CD4-positive, alpha-beta memory T cell (primary cell): ENCODE measurements at regions not wholly inside any gene's neighbourhood (a gene's known extent, or its start where the extent isn't known, plus 50 kb on each side); places are given as distances from the start of the nearest gene placed in this dataset.

Experiments
- CTCF ChIA-PET: fragments of 350-600 bp; sonication (Branson Sonifier 250); formaldehyde crosslinking; loops from one replicate; lab custom pipeline; 2021; ENCODE audit warnings: inconsistent platforms; ENCODE audit not compliant: partially characterized antibody; lab: Charles Lee
- POLR2A ChIA-PET: fragments of 350-600 bp; sonication (Branson Sonifier 250); formaldehyde crosslinking; loops from one replicate; lab custom pipeline; 2021; ENCODE audit not compliant: partially characterized antibody; lab: Charles Lee
- DNase-seq, 5 donors: peaks; one replicate each; pipeline versions ENCODE4 v3.0.0 to v3.0.0-alpha.2; 2020 to 2022; ENCODE audit warnings: mixed read lengths in 1 of 5
- H3K27ac ChIP-seq: one replicate; pipeline ENCODE4 v1.7.0; 2013; ENCODE audit warnings: low read depth, low read length
- H3K27me3 ChIP-seq: 2 replicates; pipeline ENCODE4 v1.7.0; 2013; ENCODE audit warnings: mild to moderate bottlenecking, low read length, moderate library complexity; ENCODE audit not compliant: insufficient read depth
- H3K36me3 ChIP-seq: 2 replicates; pipeline ENCODE4 v1.7.0; 2013; ENCODE audit warnings: mild to moderate bottlenecking, low read length, moderate library complexity; ENCODE audit not compliant: insufficient read depth
- H3K4me1 ChIP-seq: 2 replicates; pipeline ENCODE4 v1.7.0; 2013; ENCODE audit warnings: mild to moderate bottlenecking, low read length, moderate library complexity; ENCODE audit not compliant: insufficient read depth
- H3K4me3 ChIP-seq, 2 donors: one replicate each; pipeline ENCODE4 v1.7.0; 2013; ENCODE audit warnings: low read length in 2 of 2, mild to moderate bottlenecking in 1 of 2
- H3K9me3 ChIP-seq, 2 donors: one replicate each; pipeline ENCODE4 v1.7.0; 2013; ENCODE audit warnings: low read length in 2 of 2, control low read depth in 1 of 2; ENCODE audit not compliant: control insufficient read depth in 1 of 2
- H3K27ac Mint-ChIP-seq, 7 donors: one replicate each; pipeline ENCODE4 v1.8.0; 2020 to 2021; ENCODE audit warnings: mixed read lengths in 7 of 7, mild to moderate bottlenecking in 6 of 7, inconsistent platforms in 3 of 7, moderate library complexity in 3 of 7
- H3K27me3 Mint-ChIP-seq, 2 donors: one replicate each; pipeline ENCODE4 v1.8.0; 2020 to 2021; ENCODE audit warnings: mixed read lengths in 2 of 2
- H3K36me3 Mint-ChIP-seq, 2 donors: one replicate each; pipeline ENCODE4 v1.8.0; 2020 to 2021; ENCODE audit warnings: mixed read lengths in 2 of 2, inconsistent platforms in 1 of 2, mild to moderate bottlenecking in 1 of 2
- H3K4me1 Mint-ChIP-seq, 4 donors: one replicate each; pipeline ENCODE4 v1.8.0; 2020 to 2021; ENCODE audit warnings: mixed read lengths in 4 of 4, mild to moderate bottlenecking in 1 of 4
- H3K4me3 Mint-ChIP-seq, 8 donors: one replicate each; pipeline ENCODE4 v1.8.0; 2020 to 2021; ENCODE audit warnings: mixed read lengths in 8 of 8, mild to moderate bottlenecking in 7 of 8, moderate library complexity in 6 of 8, inconsistent platforms in 3 of 8
- H3K9me3 Mint-ChIP-seq, 8 donors: one replicate each; pipeline ENCODE4 v1.8.0; 2020 to 2021; ENCODE audit warnings: mixed read lengths in 8 of 8, mild to moderate bottlenecking in 5 of 8, inconsistent platforms in 3 of 8, moderate library complexity in 1 of 8
- intact Hi-C: fragments of 100-400 bp; cut with micrococcal nuclease; formaldehyde crosslinking; loops from one replicate; pipeline ENCODE4 v1.15.1; 2023

DNA sequence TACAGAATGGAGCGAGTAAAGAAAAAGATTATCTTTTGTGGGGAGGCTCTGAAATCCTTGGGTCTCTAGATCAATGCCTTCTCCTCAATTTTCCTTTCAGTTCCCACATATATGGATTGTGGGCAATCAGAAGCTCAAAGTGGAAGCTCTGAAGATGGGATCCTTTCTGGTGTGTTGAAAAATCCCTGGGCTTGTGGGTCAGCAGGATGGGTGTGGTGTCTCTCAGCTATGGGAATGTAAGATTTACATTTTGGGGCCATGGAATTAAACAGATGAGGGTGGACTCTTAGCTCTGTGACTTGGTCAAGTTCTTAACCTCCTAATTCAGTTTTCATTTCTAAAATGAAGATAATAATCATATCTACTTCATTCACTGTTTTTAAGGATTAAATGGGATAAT is 231.9 kb upstream of the CA10 start:
- H3K27ac ChIP-seq = no peak overlapping the region
- H3K9me3 ChIP-seq = no peaks in the 10 kb centered on the region
- no peaks in the 10 kb centered on the region for H3K27me3 Mint-ChIP-seq
- no peak overlapping the region for H3K4me3 Mint-ChIP-seq
- ChIA-PET CTCF (no interaction called here), POLR2A (no interaction called here)
- no peaks in the 10 kb centered on the region for H3K4me1 Mint-ChIP-seq
- no peaks in the 10 kb centered on the region for H3K36me3 Mint-ChIP-seq
- H3K9me3 Mint-ChIP-seq = peaks cover 0 to 4% (median 3%) of the 10 kb centered on the region in 8 donors
- DNase-seq = no peak
- no peak overlapping the region for H3K4me3 ChIP-seq
- no peaks in the 10 kb centered on the region for H3K27me3 ChIP-seq
- H3K4me1 ChIP-seq = no peaks in the 10 kb centered on the region
- H3K36me3 ChIP-seq = no peaks in the 10 kb centered on the region
- H3K27ac Mint-ChIP-seq = no peak overlapping the region
- intact Hi-C loops = no loop called here

- Mint-ChIP-seq H3K4me1 (no peaks in the 10 kb centered on the region), H3K9me3 (peaks cover 0 to 4% (median 3%) of the 10 kb centered on the region in 8 donors), H3K27me3 (no peaks in the 10 kb centered on the region), H3K27ac (peak overlapping the region in 1 of 7 donors; percentile 36), H3K36me3 (no peaks in the 10 kb centered on the region), H3K4me3 (no peak overlapping the region)
- Histone ChIP-seq H3K36me3 (no peaks in the 10 kb centered on the region), H3K27me3 (no peaks in the 10 kb centered on the region), H3K27ac (no peak overlapping the region), H3K9me3 (no peaks in the 10 kb centered on the region), H3K4me1 (no peaks in the 10 kb centered on the region), H3K4me3 (no peak overlapping the region)
- DNase-seq = no peak
- POLR2A ChIA-PET = no interaction called here
- CTCF ChIA-PET = no interaction called here
- intact Hi-C loops = no loop called here
Measured at GRCh38 chr17:52389632-52390031, 231.1 kb upstream of the CA10 start.

DNA sequence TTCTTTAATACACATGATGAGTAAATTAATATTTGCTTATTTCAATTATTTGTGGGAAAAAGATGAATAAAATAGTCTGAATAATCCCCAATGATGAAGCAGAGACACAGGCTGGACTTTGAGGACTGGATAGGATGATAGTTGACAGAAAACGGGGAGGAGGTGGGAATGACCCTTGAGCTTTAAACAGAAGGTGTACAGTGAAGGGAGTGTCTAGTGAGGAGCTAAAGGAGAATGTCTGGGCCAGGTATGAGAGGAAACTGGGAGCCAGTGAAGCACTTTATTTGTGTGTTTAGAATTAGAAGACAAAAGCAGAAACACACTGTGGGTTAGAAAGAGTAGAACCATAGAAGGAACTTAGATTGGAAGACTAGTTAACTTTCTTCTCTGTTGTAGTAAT is 230.4 kb upstream of the CA10 start:
- intact Hi-C loops = no loop called here
- Mint-ChIP-seq H3K4me3 (no peak overlapping the region), H3K9me3 (peaks cover 0 to 4% (median 3%) of the 10 kb centered on the region in 8 donors), H3K27ac (no peak overlapping the region), H3K27me3 (no peaks in the 10 kb centered on the region), H3K4me1 (no peaks in the 10 kb centered on the region), H3K36me3 (no peaks in the 10 kb centered on the region)
- POLR2A ChIA-PET = no interaction called here
- DNase-seq = no peak
- H3K27me3 ChIP-seq = no peaks in the 10 kb centered on the region
- no peaks in the 10 kb centered on the region for H3K4me1 ChIP-seq
- no peak overlapping the region for H3K4me3 ChIP-seq
- H3K27ac ChIP-seq = no peak overlapping the region
- CTCF ChIA-PET = no interaction called here
- no peaks in the 10 kb centered on the region for H3K36me3 ChIP-seq
- H3K9me3 ChIP-seq = no peaks in the 10 kb centered on the region

- Mint-ChIP-seq H3K27ac (no peak overlapping the region), H3K27me3 (no peaks in the 10 kb centered on the region), H3K9me3 (peaks cover 0 to 5% (median 3%) of the 10 kb centered on the region in 8 donors), H3K4me3 (no peak overlapping the region), H3K36me3 (no peaks in the 10 kb centered on the region), H3K4me1 (peaks cover 0 to 2% (median 0%) of the 10 kb centered on the region in 4 donors)
- H3K4me3 ChIP-seq = no peak overlapping the region
- POLR2A ChIA-PET = no interaction called here
- H3K27ac ChIP-seq = no peak overlapping the region
- DNase-seq = no peak
- H3K27me3 ChIP-seq = no peaks in the 10 kb centered on the region
- H3K4me1 ChIP-seq = no peaks in the 10 kb centered on the region
- intact Hi-C loops = no loop called here
- CTCF ChIA-PET = no interaction called here
- no peaks in the 10 kb centered on the region for H3K9me3 ChIP-seq
- no peaks in the 10 kb centered on the region for H3K36me3 ChIP-seq
Measured at GRCh38 chr17:52384695-52385094, 226.2 kb upstream of the CA10 start.

DNA sequence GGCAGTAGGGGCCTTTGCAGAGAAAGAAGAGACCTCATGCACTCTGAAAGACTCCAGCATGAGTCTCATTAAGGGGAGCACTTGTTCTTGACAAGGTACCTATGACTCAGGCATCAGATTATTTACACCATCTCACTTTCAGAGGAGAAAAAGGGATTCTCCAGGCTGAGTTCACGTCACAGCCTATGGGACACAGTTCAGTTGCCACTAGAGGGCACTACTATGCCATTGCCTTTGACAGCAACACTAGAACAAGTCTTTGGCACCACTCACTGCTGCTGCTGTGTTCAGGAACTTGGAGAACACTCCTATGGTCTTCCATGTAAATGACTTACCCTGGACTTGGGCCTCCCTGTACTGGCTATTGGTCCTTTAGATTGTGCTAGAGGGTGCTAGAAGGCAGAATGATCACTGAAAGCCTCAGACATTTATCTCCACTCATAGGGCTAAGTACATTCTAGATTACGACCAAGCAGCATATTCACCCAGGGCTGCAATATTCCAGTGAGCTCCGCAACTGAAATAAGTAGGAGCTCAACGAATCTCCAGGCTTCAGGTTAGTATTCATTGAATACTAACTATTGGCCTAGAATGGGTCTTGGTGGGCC is 225.1 kb upstream of the CA10 start:
- Mint-ChIP-seq H3K36me3 (no peaks in the 10 kb centered on the region), H3K9me3 (peaks cover 0 to 5% (median 3%) of the 10 kb centered on the region in 8 donors), H3K4me1 (peaks cover 0 to 2% (median 0%) of the 10 kb centered on the region in 4 donors), H3K4me3 (no peak overlapping the region), H3K27ac (no peak overlapping the region), H3K27me3 (no peaks in the 10 kb centered on the region)
- no peaks in the 10 kb centered on the region for H3K36me3 ChIP-seq
- no peak overlapping the region for H3K27ac ChIP-seq
- no peak overlapping the region for H3K4me3 ChIP-seq
- CTCF ChIA-PET = no interaction called here
- no peaks in the 10 kb centered on the region for H3K4me1 ChIP-seq
- no peaks in the 10 kb centered on the region for H3K9me3 ChIP-seq
- H3K27me3 ChIP-seq = no peaks in the 10 kb centered on the region
- intact Hi-C loops = no loop called here
- POLR2A ChIA-PET = no interaction called here
- no peak for DNase-seq

GRCh38 chr17:52378860-52379259 is 220.3 kb upstream of the CA10 start:
- no peaks in the 10 kb centered on the region for H3K9me3 ChIP-seq
- DNase-seq = no peak
- H3K36me3 ChIP-seq = no peaks in the 10 kb centered on the region
- no peak overlapping the region for H3K27ac ChIP-seq
- Mint-ChIP-seq H3K36me3 (no peaks in the 10 kb centered on the region), H3K9me3 (peaks cover 0 to 3% (median 0%) of the 10 kb centered on the region in 8 donors), H3K27me3 (no peaks in the 10 kb centered on the region), H3K4me1 (peaks cover 0 to 2% (median 0%) of the 10 kb centered on the region in 4 donors), H3K4me3 (no peak overlapping the region), H3K27ac (no peak overlapping the region)
- ChIA-PET CTCF (no interaction called here), POLR2A (no interaction called here)
- H3K4me3 ChIP-seq = no peak overlapping the region
- H3K4me1 ChIP-seq = no peaks in the 10 kb centered on the region
- intact Hi-C loops = no loop called here
- H3K27me3 ChIP-seq = no peaks in the 10 kb centered on the region

- Mint-ChIP-seq H3K27ac (no peak overlapping the region), H3K4me1 (no peaks in the 10 kb centered on the region), H3K36me3 (no peaks in the 10 kb centered on the region), H3K9me3 (no peaks in the 10 kb centered on the region), H3K27me3 (peaks cover 0 to 2% of the 10 kb centered on the region in 2 donors), H3K4me3 (no peak overlapping the region)
- Histone ChIP-seq H3K27me3 (no peaks in the 10 kb centered on the region), H3K4me3 (no peak overlapping the region), H3K4me1 (no peaks in the 10 kb centered on the region), H3K9me3 (no peaks in the 10 kb centered on the region), H3K27ac (no peak overlapping the region), H3K36me3 (no peaks in the 10 kb centered on the region)
- intact Hi-C loops = no loop called here
- ChIA-PET POLR2A (no interaction called here), CTCF (no interaction called here)
- no peak for DNase-seq
Measured at GRCh38 chr17:52376137-52376536, 217.6 kb upstream of the CA10 start.

DNA sequence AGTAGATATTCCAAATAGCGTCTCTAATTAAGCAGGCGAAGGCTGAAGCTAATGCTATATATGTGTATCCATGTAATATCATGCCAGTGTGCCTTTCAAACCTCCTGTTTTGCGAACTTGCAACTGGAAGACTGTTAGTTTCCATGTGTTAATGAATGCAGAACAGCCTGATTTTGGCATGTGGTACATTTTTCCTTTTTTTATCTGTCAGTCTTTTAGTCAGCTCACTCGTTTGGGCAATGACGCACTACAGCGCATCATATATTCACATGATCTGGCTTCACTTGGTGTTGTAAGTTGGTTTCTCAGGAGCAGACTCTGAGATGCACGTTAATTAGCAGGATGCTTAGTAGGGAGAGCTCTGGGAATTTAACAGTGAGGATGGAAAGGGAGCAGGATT is 210.4 kb upstream of the CA10 start:
- H3K27me3 ChIP-seq = no peaks in the 10 kb centered on the region
- no peak overlapping the region for H3K4me3 ChIP-seq
- intact Hi-C loops = no loop called here
- no peaks in the 10 kb centered on the region for H3K4me1 ChIP-seq
- no peak for DNase-seq
- Mint-ChIP-seq H3K4me1 (no peaks in the 10 kb centered on the region), H3K9me3 (peaks cover 0 to 3% (median under 1%) of the 10 kb centered on the region in 8 donors), H3K4me3 (no peak overlapping the region), H3K36me3 (no peaks in the 10 kb centered on the region), H3K27ac (no peak overlapping the region), H3K27me3 (peaks cover 0 to 2% of the 10 kb centered on the region in 2 donors)
- no peak overlapping the region for H3K27ac ChIP-seq
- H3K36me3 ChIP-seq = no peaks in the 10 kb centered on the region
- ChIA-PET CTCF (no interaction called here), POLR2A (no interaction called here)
- H3K9me3 ChIP-seq = no peaks in the 10 kb centered on the region
